ENCODE measurements at regions not wholly inside any gene's neighbourhood (a gene's known extent, or its start where the extent isn't known, plus 50 kb on each side); places are given as distances from the start of the nearest gene placed in this dataset.

- DNase-seq (ENCODE audit: low spot score): no peak
Observed at GRCh38 chr16:35255816-35256215, 1796.4 kb downstream of the TP53TG3F start.

GRCh38 chr16:35258381-35258780 is 1799.0 kb downstream of the TP53TG3F start:
- DNase-seq (ENCODE audit: low spot score): no peak

DNA sequence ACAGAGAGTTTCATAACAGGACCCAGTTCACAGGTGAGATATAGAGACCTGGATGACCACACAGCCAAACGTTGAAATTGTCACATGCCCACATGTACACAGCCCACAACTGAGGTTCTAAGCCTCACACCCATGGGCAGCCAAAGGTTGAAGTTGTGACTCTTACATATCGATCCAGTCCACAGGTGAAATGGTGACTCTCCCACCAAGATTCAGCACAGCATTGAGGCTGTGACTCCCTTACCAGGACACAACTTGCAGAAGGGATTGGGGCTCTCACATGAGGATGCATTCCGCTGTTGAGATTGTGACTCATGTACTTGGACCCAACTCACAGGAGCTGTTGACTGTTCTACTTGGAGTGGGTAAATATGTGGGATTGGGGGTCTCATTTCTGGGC is 1836.4 kb downstream of the TP53TG3F start:
- no peak for DNase-seq (ENCODE audit: low spot score)

DNA sequence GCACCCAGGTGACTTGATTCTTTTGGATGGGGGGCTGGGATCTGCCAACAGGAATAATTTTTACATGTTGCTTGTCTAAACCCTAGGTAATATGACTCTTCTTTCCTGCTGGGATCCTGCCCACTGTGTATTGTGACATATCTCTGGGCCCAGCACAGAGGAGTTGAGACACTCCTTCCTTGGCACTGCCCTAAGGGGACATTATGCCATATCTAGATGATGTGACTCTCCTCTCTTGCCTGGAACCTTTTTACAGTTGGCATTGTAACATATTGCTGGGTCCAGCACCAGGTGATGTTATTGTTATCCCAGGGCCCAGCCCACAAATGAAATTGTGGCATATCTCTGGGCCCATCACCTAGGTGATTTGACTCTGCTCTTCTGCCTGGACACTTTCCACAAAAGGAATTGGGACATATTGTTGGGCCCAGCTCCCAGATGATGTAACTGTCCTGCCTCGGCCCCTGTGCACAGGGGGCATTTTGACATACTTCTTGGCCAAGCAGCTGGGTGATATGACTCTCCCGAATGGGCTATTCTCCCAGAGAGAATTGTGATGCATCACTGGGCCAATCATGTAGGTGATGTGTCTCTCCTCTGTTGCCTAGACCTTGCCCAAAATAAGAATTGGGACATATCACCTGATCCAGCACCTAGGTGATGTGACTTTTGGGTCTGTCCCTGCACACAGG is 1837.7 kb downstream of the TP53TG3F start:
- DNase-seq (ENCODE audit: low spot score): no peak

DNA sequence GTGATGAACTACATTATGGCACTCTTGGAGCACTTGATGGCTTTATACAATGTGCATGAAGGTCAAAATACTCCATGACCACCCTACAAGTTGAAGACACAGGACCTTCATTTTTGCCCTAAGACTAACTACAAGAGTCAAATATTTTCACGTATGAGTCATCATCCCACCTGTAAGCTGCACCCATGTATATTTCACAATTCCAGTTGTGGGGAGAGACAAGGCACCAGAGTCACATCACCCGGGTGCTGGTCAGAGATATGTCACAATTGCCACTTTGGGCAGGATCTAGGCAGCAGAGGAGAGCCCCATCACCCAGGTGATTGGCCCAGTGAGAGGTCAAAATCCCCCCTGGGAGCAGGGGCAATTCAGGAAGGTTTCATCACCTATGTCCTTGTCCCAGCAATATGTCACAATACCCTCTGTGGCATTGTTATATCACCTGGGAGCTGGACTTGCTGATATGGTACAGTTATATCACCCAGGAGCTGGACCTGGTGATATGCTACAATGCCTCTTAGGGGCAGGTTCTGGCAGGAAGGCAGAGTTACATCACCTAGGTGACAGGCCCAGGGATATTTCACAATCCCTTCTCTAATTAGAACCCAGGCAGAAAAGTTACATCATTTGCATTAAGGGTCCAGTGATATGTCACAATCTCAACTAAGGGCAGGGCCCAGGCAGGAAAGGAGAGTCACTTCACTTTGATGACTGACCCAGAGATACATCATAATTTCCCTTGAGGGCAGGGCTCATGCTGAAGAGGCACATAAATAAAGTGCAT is 1839.2 kb downstream of the TP53TG3F start:
- no peak for DNase-seq (ENCODE audit: low spot score)

GRCh38 chr16:35302859-35303258 is 1843.4 kb downstream of the TP53TG3F start:
- DNase-seq (ENCODE audit: low spot score): no peak

GRCh38 chr16:35305476-35305875 is 1846.1 kb downstream of the TP53TG3F start:
- DNase-seq (ENCODE audit: low spot score): no peak

- no peak for DNase-seq (ENCODE audit: low spot score)
Observed at GRCh38 chr16:35306915-35307314, 1847.5 kb downstream of the TP53TG3F start.

DNA sequence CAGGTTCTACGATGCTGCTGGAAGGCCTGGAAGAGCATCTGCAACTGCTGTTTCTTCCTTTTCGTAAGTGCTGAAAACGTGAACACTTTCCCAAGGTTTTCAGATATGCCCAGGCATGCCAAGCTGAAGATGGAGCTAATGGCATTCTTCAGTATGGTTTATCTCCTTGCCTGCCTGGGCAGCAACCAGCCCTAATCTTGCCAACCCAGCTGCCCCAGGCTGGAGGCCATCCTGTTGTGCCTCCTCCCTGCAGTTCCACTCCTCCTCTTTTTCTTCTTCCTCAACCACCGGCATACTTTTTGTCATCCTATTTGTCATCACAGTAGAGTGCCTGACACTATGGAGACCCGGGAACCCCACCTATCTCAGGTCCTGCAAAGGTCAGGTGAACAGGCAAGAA is 1849.3 kb downstream of the TP53TG3F start:
- DNase-seq (ENCODE audit: low spot score): no peak

DNA sequence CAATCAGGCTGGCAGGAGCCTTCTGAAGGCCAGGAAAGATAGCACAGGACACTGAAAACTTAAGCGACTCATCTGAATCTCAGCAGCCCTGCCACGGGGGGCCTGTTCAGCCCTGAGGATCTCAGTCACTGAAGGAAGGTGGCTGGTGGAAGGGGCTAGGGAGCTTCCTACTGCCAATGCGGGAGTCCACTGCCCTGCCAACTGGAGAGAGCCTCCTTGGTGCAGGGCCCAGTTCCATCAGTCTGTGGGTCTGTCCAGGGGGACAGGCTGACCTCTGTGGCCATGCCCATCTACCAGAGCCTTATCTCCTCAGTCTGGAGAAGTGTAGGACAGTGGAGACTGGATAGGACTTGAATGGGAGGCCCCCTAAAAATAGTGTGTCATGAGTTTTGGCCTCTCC is 1851.6 kb downstream of the TP53TG3F start:
- no peak for DNase-seq (ENCODE audit: low spot score)

DNA sequence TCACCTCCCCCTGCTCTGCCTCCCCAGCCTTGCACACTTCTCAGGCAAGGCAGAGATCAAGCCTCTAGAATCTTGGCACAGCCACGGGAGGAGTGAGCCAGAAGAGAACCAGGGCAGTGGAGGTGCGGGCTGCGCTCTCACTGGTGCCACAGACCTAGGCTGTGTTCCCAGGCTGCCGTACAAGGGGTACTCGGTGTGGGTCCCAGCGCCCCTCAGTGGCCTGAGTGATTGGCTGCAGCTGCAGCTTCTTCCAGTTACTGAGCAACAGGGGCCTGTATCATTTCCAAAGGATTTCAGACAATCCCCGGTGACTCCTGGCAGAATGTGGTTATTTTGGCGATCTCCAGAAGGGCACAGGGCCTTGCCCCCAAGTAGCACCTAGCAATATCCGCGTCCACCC is 1852.1 kb downstream of the TP53TG3F start:
- no peak for DNase-seq (ENCODE audit: low spot score)

GRCh38 chr16:35314298-35314697 is 1854.9 kb downstream of the TP53TG3F start:
- DNase-seq (ENCODE audit: low spot score): no peak

DNA sequence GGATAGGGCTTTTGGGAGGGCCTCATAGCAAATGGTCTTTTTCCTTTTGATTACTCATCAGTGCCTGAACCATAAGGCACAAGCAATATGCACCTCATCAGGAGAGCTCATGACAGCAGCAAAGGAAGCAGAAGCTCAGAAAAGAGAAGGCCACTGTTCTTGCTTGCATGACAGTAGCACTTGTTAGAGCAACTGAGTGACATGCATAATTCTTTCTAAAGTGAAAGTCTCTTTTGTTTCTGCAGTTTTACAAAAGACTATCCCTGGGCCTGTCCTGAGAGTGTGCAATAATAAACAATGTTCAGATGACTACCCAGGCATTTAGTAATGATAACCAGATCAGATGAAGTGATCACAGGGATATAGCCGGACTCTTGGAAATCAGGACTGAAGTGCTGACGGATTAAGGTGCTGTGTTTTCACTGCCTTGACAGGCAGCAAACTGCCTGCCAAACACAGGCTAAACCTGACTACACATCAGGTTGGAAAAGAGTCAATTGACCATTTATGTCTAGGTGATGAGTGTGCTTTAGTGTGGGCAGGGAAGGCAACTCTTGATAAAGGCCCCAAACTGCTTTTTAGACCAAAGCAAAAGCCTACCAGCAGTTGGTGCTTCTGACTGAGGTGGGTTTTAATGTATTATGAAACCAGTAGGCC is 1860.3 kb downstream of the TP53TG3F start:
- no peak for DNase-seq (ENCODE audit: low spot score)

DNA sequence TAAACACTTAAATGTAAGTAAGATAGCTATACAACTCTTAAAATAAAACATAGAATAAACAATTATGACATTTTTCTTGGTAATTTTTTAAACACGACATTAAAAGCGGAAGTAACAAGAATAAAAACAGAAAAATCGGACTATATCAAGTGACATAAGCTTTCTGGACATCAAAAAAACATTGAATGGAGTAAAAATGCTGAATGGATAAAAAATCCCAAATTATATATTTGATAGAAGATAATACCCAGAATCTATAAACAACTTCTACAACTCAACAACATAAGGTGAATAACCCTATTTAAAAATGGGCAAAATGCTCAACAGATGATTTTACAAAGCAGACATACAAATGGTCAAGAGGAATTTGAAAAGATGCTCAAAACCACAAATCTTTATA is 1866.5 kb downstream of the TP53TG3F start:
- no peak for DNase-seq (ENCODE audit: low spot score)

- DNase-seq (ENCODE audit: low spot score): no peak
Observed at GRCh38 chr16:35339337-35339736, 1879.9 kb downstream of the TP53TG3F start.

DNA sequence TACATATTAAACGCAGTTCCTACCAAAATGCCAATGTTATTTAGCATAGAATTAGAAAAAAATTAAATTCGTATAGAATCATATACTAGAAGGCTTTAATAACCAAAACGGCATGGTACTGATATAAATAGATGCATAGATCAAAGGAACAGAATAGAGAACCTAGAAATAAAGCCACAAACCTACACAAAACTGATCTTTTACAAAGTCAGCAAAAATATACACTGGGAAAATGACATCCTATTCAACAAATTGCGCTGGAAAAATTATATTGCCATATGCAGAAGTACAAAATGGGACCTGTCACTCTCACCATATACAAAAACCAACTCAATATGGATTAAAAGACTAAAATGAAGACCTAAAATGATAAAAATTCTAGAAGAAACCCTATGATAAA is 1882.6 kb downstream of the TP53TG3F start:
- no peak for DNase-seq (ENCODE audit: low spot score)

- no peak for DNase-seq (ENCODE audit: low spot score)
Observed at GRCh38 chr16:35344012-35344762, 1884.8 kb downstream of the TP53TG3F start.

DNA sequence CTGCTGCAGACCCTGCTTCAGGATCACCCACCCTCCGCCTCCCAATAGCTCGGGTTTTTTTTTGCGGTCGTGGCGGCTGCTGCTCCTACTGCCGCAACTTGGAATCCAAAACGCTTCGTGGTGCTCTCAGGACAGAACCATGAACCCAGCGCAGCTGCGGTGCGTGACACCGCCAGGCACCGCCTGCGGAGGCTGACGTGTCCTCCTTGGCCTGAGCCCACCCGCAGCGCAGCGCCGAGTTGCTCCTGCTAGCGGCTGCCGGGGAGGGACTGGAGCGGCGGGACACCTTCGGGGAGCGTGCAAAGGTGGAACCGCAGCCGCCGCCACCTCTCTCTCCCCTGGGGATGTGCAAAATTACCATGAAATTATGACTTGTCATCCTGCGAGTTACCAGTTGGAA is 1893.0 kb downstream of the TP53TG3F start:
- no peak for DNase-seq (ENCODE audit: low spot score)

- no peak for DNase-seq (ENCODE audit: low spot score)
Observed at GRCh38 chr16:35363510-35363909, 1904.1 kb downstream of the TP53TG3F start.

GRCh38 chr16:35364263-35364662 is 1904.9 kb downstream of the TP53TG3F start:
- no peak for DNase-seq (ENCODE audit: low spot score)

DNA sequence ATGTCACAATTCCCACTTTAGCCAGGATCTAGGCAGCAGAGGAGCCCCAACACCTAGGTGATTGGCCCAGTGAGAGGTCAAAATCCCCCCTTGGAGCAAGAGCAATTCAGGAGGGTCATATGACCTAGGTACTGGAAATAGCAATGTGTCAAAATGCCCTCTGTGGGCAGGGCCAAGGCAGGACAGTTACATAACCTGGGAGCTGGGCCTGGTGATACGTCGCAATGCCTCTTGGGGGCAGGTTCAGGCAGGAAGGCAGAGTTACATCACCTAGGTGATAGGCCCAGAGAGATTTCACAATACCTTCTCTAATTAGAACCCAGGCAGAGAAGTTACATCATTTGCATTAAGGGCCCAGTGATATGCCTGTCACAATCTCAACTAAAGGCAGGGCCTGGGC is 1906.3 kb downstream of the TP53TG3F start:
- DNase-seq (ENCODE audit: low spot score): no peak

- no peak for DNase-seq (ENCODE audit: low spot score)
Observed at GRCh38 chr16:35370617-35371016, 1911.2 kb downstream of the TP53TG3F start.

Measured in SK-N-DZ (cell line).